Left lung (tissue), 4 donors: ENCODE measurements at regions not wholly inside any gene's neighbourhood (a gene's known extent, or its start where the extent isn't known, plus 50 kb on each side); places are given as distances from the start of the nearest gene placed in this dataset.

Source experiments
- ATAC-seq: fragments of 200-7000 bp; cut with Tn5 transposase; one replicate; pipeline ENCODE4 v1.9.1; 2020; ENCODE audit warnings: moderate library complexity
- DNase-seq, 4 donors: peaks; one replicate each; pipeline ENCODE4 v3.0.0-alpha.2; 2013 to 2020
- H3K27ac ChIP-seq, 2 donors: fragments of 200-600 bp; sonication (generic) in 1 of 2; one replicate each; pipeline versions ENCODE4 v1.5.0 to v1.8.0; 2020 to 2021
- H3K27me3 ChIP-seq, 2 donors: fragments of 200-600 bp; sonication (generic) in 1 of 2; one replicate each; pipeline versions ENCODE4 v1.5.0 to v1.8.0; 2020 to 2021
- H3K36me3 ChIP-seq, 2 donors: fragments of 200-600 bp; sonication (generic) in 1 of 2; one replicate each; pipeline versions ENCODE4 v1.5.0 to v1.8.0; 2020 to 2021
- H3K4me1 ChIP-seq, 2 donors: fragments of 200-600 bp; one replicate each; pipeline ENCODE4 v1.8.0; 2021
- H3K4me3 ChIP-seq, 2 donors: fragments of 200-600 bp; sonication (generic) in 1 of 2; one replicate each; pipeline versions ENCODE4 v1.5.0 to v1.8.0; 2020 to 2021; ENCODE audit warnings: mild to moderate bottlenecking in 1 of 2
- H3K9me3 ChIP-seq, 2 donors: fragments of 200-600 bp; sonication (generic) in 1 of 2; one replicate each; pipeline versions ENCODE4 v1.5.0 to v1.8.0; 2020 to 2021
- intact Hi-C, 2 donors: fragments of 100-400 bp; cut with DNase I; formaldehyde crosslinking; loops; one replicate each; pipeline versions ENCODE4 v1.11.2 to v1.14.2; 2022
- TF ChIP-seq, protein P1 (sequence below), 2 donors: fragments of 200-600 bp; sonication (generic) in 1 of 2; IDR thresholded peaks; one replicate each; pipeline versions ENCODE4 v1.5.0 to v1.8.0; 2021; ENCODE audit warnings: antibody characterized with exemption in 2 of 2
- donor health status: DM: no; HTN: yes; CAD: no.
- donor health status: DM: no; HTN: no; CAD: no.

DNA sequence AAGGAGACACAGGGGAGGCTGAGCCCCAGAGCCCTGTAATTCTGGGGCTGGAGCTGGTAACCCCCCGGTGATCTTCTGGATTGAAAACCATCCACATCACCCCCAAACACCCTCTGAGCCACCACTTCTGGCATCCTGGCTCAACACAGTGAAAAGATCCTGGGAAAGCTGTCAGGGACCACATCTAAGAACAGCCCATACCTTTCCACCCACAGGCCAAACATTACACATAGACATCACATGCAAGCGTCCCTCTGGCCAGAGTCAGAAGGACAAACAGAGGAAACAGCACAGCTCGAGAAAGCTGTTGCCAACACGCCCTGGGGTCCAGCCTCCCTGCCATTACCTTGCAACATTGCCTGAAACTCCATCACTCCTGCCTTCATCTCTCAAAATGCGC, 469.5 kb downstream of the SOX6 start:
- no peak overlapping the region for H3K27ac ChIP-seq
- no peaks in the 10 kb centered on the region for H3K36me3 ChIP-seq
- TF ChIP-seq, protein P1, sequence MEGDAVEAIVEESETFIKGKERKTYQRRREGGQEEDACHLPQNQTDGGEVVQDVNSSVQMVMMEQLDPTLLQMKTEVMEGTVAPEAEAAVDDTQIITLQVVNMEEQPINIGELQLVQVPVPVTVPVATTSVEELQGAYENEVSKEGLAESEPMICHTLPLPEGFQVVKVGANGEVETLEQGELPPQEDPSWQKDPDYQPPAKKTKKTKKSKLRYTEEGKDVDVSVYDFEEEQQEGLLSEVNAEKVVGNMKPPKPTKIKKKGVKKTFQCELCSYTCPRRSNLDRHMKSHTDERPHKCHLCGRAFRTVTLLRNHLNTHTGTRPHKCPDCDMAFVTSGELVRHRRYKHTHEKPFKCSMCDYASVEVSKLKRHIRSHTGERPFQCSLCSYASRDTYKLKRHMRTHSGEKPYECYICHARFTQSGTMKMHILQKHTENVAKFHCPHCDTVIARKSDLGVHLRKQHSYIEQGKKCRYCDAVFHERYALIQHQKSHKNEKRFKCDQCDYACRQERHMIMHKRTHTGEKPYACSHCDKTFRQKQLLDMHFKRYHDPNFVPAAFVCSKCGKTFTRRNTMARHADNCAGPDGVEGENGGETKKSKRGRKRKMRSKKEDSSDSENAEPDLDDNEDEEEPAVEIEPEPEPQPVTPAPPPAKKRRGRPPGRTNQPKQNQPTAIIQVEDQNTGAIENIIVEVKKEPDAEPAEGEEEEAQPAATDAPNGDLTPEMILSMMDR (IDR thresholded peaks at IDR 0.05), result no peak
- intact Hi-C loops, result no loop called here
- H3K9me3 ChIP-seq, result no peaks in the 10 kb centered on the region
- no peak overlapping the region for H3K4me3 ChIP-seq
- no peaks in the 10 kb centered on the region for H3K27me3 ChIP-seq
- ATAC-seq (no peak), DNase-seq (no peak)
- H3K4me1 ChIP-seq, result no peaks in the 10 kb centered on the region

DNA sequence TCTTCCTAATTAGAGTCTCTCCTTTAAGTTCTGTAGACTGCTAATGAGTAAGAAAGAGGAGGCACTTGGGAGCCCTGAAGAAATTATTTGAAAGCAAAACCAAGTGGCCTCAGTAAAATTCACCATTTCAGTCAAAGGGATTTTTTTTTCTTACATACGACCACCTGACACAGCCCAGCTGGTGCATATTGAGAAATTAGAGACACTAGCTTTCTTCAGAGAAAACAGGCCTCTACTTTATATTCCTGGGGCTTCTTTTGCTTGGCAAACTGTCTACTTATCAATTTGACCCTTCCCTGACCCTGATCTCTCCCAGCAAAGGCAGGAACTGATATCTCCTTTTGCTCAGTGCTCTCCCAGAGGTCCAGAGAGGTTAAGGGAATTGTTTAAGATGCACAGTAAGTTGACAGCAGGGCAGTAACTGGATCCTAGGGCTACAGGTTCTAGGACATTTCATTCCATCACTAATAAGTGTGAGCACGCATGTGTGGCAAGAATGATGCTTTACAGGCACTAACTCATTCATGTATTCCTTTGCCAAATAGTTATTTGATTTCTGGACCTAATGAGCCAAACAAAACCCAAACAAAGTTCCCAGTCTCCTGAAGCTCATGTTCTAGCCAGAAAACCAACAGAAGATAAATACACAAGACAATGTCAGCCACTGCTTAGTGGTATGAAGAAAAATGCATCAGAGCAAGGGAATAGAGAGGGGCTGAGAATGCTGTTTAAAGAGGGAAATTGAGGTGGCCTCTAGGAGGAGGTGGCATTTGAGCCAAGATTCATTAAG, 467.6 kb downstream of the SOX6 start:
- no peaks in the 10 kb centered on the region for H3K36me3 ChIP-seq
- peaks cover 0 to 3% of the 10 kb centered on the region in 2 donors for H3K4me1 ChIP-seq
- no peaks in the 10 kb centered on the region for H3K27me3 ChIP-seq
- TF ChIP-seq, protein P1 (IDR thresholded peaks at IDR 0.05), result no peak
- DNase-seq (peak in 1 of 4 donors; percentile 39), ATAC-seq (no peak)
- no peaks in the 10 kb centered on the region for H3K9me3 ChIP-seq
- no peak overlapping the region for H3K4me3 ChIP-seq
- intact Hi-C loops, result no loop called here
- H3K27ac ChIP-seq, result no peak overlapping the region

DNA sequence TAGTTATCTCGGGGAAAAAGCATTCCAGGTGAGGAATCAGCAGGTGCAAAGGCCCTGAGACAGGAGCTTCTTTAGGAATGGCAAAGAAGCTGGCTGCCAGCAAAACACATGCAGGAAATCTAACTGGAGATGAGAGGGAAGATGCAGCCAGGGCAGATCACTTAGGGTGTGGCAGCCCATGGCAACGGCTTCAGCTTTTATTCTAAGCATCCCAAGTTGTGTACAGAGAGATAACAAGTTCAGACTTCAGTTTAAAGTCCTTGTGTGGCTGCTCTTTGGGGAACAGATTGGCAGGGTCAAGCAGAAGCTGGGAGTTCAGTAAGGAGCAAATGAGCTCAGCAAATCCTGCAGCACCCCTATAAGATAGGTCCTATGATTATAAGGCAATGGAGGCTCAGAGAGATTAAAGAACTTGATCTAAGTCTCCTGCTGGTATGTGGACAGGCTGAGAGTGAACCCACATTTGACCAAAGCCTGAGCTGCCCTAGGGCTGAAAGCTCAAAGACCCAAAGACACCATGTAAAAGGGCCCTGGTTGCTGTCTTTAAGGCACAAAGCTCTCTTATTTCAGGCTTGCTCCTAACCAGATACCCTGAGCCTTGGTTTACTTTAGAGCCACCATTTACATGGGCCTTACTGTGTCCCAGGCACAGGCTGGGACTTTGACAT, 466.8 kb downstream of the SOX6 start:
- ATAC-seq (no peak), DNase-seq (no peak)
- H3K4me3 ChIP-seq, result no peak overlapping the region
- no peaks in the 10 kb centered on the region for H3K36me3 ChIP-seq
- H3K4me1 ChIP-seq, result peaks cover 0 to 3% of the 10 kb centered on the region in 2 donors
- intact Hi-C loops, result no loop called here
- no peaks in the 10 kb centered on the region for H3K27me3 ChIP-seq
- no peak overlapping the region for H3K27ac ChIP-seq
- no peaks in the 10 kb centered on the region for H3K9me3 ChIP-seq
- TF ChIP-seq, protein P1 (IDR thresholded peaks at IDR 0.05), result no peak

GRCh38 chr11:15890031-15890713, 466.2 kb downstream of the SOX6 start:
- no peaks in the 10 kb centered on the region for H3K36me3 ChIP-seq
- peaks cover 0 to 3% of the 10 kb centered on the region in 2 donors for H3K4me1 ChIP-seq
- DNase-seq, result no peak
- intact Hi-C loops, result no loop called here
- no peaks in the 10 kb centered on the region for H3K27me3 ChIP-seq
- H3K4me3 ChIP-seq, result no peak overlapping the region
- TF ChIP-seq, protein P1 (IDR thresholded peaks at IDR 0.05), result no peak
- H3K27ac ChIP-seq, result no peak overlapping the region
- ATAC-seq, result no peak
- H3K9me3 ChIP-seq, result no peaks in the 10 kb centered on the region

GRCh38 chr11:15893080-15893492, 463.3 kb downstream of the SOX6 start:
- TF ChIP-seq, protein P1 (IDR thresholded peaks at IDR 0.05), result no peak
- H3K27ac ChIP-seq, result no peak overlapping the region
- H3K4me1 ChIP-seq, result peaks cover 3 to 7% of the 10 kb centered on the region in 2 donors
- ATAC-seq, result peak; percentile 85
- H3K36me3 ChIP-seq, result no peaks in the 10 kb centered on the region
- intact Hi-C loops, result no loop called here
- H3K9me3 ChIP-seq, result no peaks in the 10 kb centered on the region
- H3K27me3 ChIP-seq, result no peaks in the 10 kb centered on the region
- no peak overlapping the region for H3K4me3 ChIP-seq
- DNase-seq, result peak in 1 of 4 donors; percentile 29
